Endothelial cell of umbilical vein (primary cell): ENCODE measurements at regions not wholly inside any gene's neighbourhood (a gene's known extent, or its start where the extent isn't known, plus 50 kb on each side); places are given as distances from the start of the nearest gene placed in this dataset.

Experiments used
- CTCF ChIP-seq, 2 donors: IDR thresholded peaks; 1 replicate in 1 of 2; 2 replicates in 1 of 2; pipeline ENCODE4 v1.5.1; 2011; ENCODE audit warnings: low read length in 2 of 2, mild to moderate bottlenecking in 2 of 2, moderate library complexity in 2 of 2, control low read depth in 1 of 2, inconsistent platforms in 1 of 2, low read depth in 1 of 2; ENCODE audit not compliant: insufficient read depth in 1 of 2; ENCODE audit errors: extremely low read depth in 1 of 2
- FOS ChIP-seq: IDR thresholded peaks from 2 replicates; pipeline ENCODE4 v1.6.1; 2011; ENCODE audit warnings: mild to moderate bottlenecking, low read length, moderate library complexity, borderline replicate concordance; ENCODE audit not compliant: insufficient read depth

GRCh38 chr17:77681861-77682260, 276.6 kb upstream of the TNRC6C start:
- TF ChIP-seq CTCF (IDR thresholded peaks at IDR 0.05; ENCODE audit: extremely low read depth in 1 of 2, insufficient read depth in 1 of 2, low read depth in 1 of 2, low read length in 2 of 2) (no peak), FOS (no peak)
